G401.6 (cell line): ENCODE measurements at regions not wholly inside any gene's neighbourhood (a gene's known extent, or its start where the extent isn't known, plus 50 kb on each side); places are given as distances from the start of the nearest gene placed in this dataset.
"Not testable (repeated sequence)": the region's sequence is repeated elsewhere in the genome, so short reads cannot be mapped to it uniquely, and the experiment has no call there.

Experiments
- FAIRE-seq: peaks from 2 replicates; lab custom pipeline; 2012; peaks lifted over from hg19 to GRCh38; lab: Jason Lieb, UNC

DNA sequence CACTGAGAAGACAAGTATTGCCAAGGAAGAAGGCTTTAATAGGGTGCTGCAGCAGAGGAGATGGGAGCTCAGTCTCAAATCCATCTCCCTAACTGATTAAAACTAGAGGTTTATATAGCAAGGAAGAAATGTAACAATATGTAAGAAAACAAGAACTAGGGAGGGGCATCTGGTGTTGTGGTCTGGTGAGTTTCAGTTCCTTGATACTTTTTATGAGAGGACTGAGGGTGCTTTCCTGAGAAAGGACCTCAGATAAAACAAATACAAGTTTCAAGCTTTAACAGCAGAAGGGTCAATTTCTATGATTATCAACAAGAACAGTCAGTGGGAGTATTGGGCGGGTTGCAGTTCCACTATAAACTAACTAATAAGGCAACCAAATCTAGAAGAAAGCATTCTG, 1967.5 kb downstream of the SUCLG1 start:
- no peak for FAIRE-seq

DNA sequence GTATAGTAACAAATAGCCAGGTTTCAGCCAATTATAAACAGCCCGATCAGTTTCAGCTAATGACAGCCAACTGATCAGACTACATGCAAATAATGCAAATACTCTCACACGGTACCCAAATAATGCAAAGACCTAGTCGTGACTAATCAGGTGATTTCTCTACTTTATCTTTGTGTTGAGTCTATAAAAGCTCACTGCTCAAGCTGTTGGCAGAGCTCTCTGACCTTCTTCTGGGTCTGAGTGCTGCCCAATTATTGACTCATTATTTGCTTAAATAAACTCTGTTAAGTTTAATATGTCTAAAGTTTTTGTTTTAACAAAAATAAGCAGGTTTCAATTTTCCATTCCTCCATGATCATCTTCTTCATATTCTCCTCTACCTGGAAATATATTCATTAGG, 1971.7 kb downstream of the SUCLG1 start:
- FAIRE-seq, result no peak

DNA sequence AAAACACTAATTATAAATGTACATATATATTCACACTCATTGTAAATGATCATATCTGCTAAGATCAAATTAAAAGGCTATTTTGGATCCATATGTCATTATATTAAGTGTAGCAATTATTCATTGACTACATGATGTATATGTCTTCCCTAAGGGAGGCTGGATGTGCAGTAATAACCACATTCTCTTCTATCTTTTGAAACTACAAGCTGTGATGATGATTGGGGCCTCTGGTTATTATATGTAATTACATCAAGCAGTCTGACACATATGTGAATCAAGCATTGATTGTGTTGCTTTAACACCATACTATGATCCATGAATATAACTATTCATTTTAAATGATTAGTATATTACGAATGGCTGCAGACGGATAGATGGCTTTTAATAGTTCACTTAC, 1973.4 kb downstream of the SUCLG1 start:
- FAIRE-seq, result no peak

DNA sequence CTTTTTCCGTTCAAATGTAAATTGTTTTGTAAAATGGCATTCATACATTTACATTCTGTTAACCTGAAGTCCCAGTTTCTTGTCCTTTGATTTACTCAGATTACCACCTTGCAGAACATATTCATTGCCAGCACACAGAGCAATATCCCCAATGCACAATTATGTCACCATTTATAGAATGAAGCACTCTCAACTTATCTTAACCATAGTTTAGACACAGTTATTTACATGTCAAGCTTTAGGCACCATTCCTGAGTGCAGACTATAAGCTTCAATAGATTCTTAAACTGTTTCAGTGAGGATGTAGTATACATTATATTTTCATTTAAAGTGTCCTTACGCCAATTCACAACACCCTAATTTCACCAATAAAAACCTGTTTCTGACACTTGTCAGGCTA, 1977.9 kb downstream of the SUCLG1 start:
- no peak for FAIRE-seq

DNA sequence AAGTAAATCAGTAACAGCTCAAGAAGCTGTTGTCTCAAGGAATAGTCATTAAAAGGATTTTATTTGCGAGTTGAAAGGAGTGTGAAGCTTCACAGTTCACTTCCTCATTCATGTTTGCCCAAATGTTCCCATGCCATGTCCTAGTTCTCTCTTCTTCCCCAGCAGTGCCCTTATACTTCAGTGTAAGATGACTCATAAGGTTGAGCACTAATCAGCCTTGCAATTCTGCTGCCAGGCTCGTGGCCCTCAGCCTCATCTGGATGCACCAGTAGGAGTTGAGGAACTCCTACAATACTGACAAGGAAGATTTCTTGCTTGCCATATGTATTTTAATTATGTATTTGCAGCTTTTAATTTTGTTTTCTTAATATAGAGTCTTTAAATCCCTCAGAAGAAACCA, 1980.4 kb downstream of the SUCLG1 start:
- no peak for FAIRE-seq

DNA sequence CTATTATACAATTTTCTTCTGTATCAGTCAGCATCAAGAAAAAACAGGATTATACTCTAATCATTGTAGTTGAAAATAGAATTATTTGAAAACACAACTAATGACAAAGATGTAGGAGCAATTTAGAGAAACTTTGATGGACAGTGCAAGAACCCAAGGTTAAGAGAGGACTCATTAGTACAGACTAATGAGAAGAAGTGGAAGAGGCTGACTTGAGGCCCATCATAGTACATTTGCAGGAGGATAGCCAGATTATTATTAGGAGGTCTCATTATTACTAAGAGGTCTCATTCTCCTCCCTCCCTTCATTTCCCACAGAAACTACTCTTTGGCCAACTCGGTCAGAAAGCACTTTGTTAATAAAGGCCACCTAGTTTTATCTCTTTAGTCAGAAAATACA, 1983.0 kb downstream of the SUCLG1 start:
- no peak for FAIRE-seq

DNA sequence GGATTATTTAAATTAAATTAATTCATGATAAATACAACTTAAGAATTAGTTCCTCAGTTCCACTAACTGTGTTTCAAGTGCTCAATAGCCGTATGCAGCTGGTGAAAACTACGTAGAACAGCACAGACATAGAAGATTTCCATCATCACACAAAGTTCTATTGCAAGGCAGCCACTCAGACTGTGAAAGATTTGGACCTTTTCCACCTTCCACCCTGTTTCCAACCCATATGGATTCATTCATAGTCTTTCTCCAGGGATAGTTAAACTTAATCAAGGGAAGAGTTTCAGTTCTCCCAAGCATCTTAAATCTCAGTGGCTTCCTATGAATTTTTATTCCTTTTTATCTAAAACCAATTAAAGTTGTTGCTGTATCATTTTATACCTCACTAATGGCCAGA, 2030.8 kb downstream of the SUCLG1 start:
- FAIRE-seq, result no peak

DNA sequence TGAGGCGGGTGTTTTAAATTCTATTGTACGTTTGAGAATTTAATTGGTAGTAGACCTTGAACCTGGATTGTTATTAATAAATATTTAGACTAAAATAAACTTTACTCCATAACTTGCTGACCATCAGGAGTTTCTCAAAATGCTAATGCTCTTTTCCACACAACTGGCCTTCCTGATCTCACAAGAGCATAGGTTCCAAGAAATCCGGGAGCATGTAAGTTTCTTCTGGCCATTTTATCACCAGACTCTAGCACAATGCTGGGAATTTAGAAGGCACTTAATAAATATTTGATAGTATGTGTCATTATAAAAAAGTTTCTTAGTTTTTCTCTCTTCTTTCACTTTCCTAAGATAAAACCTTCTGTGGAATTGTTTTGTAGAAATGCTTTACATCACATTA, 2047.1 kb downstream of the SUCLG1 start:
- no peak for FAIRE-seq

DNA sequence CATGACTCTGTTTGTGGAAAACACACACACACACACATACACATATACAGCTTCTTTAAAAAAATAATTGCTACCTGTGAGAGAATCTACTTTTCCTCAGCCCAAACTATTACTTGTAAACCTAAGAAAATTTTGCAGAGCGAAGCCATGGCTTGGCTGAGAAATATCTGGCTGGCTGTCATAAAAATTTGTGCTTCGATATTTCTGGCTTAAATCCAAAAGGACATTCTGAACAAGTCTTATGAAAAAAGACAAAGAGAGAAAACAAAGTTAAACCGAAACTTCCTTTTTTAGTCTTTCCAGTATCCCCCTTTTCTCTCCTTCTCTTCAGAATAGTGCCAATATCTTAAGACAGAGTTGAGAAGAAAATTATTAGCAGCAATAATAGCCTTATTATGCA, 2048.0 kb downstream of the SUCLG1 start:
- no peak for FAIRE-seq

DNA sequence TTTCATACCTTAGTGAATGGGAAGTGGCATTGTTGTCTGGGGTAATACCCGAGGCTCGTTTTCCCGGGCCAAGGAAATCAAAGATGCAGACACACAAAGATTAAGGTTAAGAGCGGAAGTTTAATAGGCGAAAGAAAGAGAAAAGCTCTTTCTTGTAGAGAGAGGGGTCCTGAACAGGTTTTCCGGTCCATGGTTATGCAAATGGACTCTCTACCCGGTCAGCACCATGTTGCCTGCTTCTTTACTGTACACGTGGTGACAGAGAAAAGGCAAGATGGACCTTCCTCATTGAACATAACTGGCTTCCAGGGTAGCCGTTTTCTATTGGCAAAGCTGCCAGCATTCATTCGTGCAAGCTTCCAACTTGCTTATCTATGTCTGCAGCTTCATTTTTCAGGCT, 2063.5 kb downstream of the SUCLG1 start:
- FAIRE-seq, result no peak

DNA sequence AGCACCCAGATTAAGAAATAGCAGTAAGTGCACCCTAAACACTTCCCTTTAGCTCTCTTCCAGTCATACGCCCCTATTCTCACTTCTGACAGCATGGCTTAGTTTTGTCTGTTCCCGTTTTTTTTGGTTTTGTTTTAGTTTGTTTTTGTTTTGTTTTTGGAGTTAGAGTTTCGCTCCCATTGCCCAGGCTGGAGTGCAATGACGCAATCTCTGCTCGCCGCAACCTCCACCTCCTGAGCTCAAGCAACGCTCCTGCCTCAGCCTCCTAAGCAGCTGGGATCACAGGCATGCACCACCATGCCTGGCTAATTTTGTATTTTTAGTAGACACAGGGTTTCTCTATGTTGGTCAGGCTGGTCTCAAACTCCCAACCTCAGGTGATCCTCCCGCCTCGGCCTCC, 2067.7 kb downstream of the SUCLG1 start:
- no peak for FAIRE-seq

DNA sequence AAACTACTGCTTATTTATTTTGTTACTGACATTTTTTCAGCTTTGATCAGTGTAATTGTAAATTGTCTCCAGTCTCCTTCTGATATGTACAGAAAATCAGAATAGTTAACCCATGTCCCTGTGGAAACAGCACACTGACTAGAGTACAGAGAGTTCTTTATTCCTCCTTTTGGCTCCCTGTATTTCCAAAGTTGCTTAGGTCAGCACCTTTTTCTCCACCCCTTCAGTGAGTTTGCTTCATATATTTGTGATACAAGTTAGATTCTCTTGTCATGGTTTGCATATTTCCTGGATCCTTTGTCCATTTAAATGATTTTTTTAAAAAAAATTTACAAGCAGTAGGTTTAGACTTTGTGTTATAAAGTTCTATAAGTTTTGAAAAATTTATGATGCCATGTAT, 2051.1 kb upstream of the LRRTM1 start:
- no peak for FAIRE-seq

DNA sequence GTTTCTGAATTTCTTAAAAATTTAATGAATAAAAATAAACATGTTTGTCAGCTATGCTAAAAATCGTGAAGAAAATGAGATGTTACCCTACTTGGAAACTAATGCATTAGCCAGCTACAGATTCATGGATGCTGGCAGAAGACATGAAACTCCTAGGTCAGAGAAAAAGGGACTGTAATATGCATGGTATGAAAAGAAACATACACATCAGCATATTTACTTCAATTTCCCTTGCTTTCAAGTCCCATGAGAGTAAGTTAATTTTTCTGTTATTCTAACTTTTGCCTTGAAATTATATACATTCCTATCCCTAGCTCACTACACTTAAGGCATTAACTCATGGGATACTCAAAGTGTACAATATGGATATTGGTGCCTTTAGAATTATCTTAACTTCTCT, 2041.4 kb upstream of the LRRTM1 start:
- no peak for FAIRE-seq

DNA sequence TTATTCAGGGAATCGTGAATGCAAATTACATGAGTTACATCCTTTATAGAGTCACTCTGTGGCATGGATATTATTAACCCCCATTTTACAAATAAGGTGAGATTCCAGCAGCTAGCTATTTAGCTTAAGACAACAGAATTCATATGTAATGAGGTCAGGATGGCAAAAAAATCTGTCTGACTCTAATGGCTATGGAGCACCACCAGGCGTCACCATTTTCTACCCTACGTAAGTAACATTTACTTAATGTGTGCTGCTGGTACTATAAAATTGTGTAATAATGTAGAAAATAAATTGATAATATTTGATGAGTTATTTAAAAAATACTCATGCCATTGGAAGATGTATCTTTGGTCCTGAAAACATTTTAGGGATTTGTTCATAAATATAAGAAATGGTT, 2040.1 kb upstream of the LRRTM1 start:
- no peak for FAIRE-seq

DNA sequence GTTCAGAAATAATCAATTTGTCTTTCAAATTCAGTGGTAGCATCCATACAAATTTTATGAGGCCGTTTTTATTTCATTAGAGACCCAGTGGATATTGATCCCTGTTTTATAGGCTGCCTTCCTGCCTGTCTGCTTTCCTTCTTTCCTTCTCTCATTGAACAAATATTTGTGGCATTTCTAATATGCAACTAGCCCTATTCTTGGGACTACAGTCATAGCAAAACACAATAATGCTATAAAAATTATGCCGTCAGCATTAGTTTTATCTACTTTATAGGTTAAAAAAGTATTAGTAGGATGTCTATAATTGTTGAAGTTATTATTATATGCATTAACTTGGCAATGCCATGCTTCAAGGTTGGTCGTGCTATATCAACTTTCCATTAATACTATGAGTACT, 2037.8 kb upstream of the LRRTM1 start:
- FAIRE-seq, result no peak

DNA sequence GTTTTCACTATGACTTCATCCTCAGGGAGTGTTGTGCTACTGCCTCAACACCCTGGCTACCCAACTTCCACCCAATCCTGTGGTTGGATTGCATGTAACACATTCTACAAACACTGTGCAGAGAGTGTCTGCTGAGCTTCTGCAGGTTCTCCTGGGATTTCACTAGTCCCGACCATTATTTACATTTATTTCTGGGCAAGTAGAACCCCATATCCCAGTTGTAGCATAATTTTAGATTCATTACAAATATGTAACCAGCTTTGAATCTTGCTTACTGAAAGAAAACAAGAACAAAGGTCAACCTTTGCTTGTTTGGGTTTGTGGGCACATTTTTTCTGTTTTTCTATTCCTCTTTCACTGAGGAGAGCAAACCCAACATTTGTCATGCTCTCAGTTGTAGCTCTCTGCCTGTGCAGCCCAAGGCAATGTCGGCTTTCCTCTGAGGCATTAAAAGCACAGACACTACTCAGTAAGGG, 2036.1 kb upstream of the LRRTM1 start:
- no peak for FAIRE-seq

DNA sequence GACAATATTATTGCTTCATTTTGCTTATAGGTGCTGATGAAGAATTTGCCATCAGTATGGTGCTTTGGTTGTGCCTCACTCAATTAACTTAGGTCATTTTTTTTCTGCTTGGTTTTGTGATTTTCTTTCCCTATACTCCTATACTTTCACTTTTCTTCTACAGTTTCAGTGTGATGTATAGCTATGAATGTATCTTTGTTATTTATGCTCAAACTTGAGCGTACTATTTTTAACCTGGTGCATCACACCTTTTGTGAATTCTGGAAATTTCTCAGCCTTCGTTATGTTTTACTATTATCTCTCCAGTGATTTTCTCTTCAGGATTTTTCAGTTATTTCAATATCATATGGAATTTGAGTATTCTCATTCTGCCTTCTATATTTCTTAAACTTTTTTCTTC, 2035.3 kb upstream of the LRRTM1 start:
- FAIRE-seq, result no peak

DNA sequence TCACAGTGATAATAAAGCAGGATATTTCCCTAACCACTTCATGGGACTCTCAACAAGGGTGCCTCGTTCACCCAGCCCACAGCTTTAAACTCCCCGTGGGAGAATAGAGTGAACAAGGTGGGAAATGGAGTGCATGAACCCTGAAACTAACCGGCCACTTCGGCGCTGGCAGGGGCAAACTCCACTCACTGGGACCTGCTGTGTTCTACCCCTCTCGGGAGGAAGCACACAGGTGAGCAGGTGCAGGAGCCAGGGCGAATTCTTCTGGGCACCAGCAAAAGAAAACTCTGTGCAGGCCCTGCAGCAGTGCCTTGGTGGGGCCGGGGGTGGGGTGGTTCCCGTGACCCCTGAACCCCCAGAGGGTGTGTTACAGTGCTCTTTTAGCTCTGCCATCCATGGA, 2029.1 kb upstream of the LRRTM1 start:
- FAIRE-seq, result no peak

DNA sequence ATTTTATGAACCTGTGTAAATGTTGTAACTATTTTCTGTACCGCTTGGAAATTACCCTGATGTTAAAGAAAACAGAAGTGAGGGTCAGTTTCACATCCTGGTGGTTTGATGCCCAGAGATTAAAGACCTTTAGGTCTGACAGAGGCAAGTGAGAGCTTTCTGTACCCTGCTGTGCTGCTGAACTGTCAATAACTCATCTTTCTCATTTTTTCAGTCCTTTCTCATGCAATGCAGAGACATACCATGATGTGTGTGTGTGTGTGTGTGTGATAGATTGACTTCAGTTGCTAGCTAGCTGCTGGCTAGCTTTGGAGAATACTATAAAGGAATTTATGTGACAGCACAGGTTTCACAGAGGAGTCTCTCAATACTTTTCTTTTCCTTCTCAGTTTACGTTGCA, 2025.6 kb upstream of the LRRTM1 start:
- no peak for FAIRE-seq

DNA sequence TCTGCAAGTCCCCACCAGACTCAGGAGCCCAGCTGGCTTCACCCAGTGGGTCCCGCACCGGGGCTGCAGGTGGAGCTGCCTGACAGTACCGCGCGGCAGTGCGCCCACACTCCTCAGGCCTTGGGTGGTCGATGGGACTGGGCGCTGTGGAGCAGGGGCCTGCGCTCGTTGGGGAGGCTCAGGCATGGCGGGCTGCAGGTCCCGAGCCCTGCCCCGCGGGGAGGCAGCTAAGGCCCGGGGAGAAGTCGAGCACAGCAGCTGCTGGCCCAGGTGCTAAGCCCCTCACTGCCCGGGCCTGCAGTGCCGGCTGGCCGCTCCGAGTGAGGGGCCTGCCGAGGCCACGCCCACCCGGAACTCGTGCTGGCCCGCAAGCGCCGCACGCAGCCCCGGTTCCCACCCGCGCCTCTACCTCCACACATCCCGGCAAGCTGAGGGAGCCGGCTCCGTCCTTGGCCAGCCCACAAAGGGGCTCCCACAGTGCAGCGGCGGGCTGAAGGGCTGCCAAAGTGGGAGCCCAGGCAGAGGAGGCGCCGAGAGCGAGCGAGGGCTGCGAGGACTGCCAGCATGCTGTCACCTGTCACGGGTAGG, 2021.7 kb upstream of the LRRTM1 start:
- FAIRE-seq, result not testable (repeated sequence)

DNA sequence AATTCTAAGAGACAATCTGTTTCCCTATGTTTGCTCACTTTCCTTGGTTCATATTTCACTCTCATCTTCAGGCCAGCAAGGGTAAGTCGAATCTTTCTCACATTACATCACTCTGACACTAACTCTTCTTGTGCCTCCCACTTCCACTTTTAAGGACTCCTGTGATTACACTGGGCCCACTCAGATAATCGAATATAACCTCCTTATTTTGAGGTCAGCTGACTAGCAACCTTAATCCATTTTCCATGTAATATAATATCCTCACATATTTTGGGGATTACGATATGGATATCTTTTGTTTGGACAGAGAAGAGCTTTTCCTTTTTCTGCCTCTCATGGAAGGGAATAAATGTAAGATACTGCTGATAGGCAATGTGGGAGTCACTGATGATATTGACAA, 2015.7 kb upstream of the LRRTM1 start:
- no peak for FAIRE-seq

DNA sequence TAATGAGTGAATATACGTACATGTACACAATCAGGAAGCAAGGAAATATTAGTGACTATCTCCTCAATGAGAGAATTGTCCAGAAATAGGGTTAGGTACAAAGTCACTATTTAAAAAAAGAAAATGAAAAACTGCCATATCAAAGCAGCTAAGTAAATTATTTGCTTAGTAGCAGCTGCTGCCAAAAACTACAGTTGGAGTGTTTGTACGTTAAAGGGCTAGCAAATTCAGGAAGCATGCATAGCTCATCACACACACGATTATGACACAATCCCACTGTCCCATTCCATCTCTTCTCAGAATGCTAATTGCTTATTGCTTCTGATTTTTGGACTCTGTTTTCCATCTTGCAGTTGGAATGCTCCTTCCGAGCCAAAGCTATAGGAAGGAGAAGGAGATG, 2012.5 kb upstream of the LRRTM1 start:
- no peak for FAIRE-seq

DNA sequence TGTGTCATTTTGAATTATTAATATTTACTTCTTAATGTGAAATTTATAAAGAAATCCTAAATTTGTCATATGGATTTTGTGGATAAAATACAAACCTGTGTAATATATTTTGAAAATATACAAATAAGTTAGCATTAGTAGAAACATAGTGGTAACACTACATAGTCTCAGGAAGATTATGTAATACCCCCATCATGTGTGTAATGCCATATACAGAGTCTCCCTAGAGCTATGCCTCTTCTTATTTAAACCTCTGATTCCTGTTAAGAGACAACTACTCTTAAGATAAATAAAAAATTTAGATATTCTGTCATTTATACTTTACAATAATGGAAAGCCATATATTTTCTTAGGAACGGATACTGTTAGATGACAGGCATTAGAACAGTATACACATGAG, 2012.0 kb upstream of the LRRTM1 start:
- FAIRE-seq, result no peak

DNA sequence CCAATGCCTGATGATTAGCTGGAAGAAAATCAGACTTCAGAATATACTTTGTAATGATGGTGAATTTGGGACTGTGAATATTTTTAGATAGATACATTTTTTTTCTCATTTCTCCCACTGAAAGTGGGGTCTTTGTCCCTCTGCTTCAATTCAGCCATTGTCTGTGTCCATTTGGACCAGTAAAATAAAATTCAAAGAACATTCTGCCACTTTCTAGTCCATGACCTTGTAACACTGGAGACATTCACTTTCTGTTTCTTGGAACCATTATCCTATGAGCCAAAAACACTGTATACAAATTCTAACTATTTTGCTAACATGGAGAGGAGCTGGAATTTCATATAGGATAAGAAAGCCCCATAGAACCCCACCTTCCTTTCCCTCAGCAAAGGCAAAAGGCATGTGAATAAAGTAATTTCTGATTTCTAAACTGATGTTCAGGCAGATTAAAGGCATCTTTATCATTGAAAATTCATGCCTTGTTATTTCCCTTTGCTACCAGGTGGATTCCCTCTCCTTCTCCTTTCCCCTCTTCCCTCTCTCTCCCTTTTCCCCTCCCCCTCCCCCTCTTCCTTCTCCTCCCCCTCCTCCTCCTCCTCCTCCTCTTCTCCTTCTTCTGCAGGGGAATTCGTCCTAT, 2010.4 kb upstream of the LRRTM1 start:
- no peak for FAIRE-seq

DNA sequence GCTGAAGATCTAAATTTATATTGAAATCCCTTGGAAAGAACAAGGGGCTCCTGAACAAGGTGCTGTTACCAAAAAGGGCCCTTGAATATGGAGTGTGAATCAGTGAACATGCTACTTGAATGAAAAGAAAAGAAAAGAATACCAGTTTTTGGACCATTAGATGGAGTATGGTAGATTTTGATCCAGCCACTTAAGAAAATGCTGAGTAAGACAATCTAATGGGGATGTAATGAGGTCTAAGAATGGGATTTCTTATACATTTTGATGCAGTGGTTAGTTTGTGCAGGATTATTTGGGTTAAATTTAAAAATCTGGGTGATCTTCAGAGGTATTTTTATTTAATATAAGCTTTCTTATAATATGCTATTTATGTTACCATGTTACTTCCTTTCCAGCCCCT, 2003.0 kb upstream of the LRRTM1 start:
- FAIRE-seq, result no peak
